WTC11 (cell line): ENCODE measurements at regions not wholly inside any gene's neighbourhood (a gene's known extent, or its start where the extent isn't known, plus 50 kb on each side); places are given as distances from the start of the nearest gene placed in this dataset.

Source experiments
- ATAC-seq: fragments of 200-7000 bp; cut with Tn5 transposase; 2 replicates; pipeline ENCODE4 v1.10.0; 2021; ENCODE audit warnings: mild to moderate bottlenecking, moderate library complexity
- CTCF ChIA-PET: fragments of 300-600 bp; sonication (Branson Sonifier 250); formaldehyde crosslinking; loops from one replicate; lab custom pipeline; 2021; ENCODE audit warnings: antibody characterized with exemption; lab: Charles Lee
- POLR2A ChIA-PET: fragments of 350-600 bp; sonication (Branson Sonifier 250); formaldehyde crosslinking; loops from one replicate; lab custom pipeline; 2021; ENCODE audit warnings: antibody characterized with exemption; lab: Charles Lee
- DNase-seq: peaks from one replicate; pipeline ENCODE4 v3.0.0; 2021; ENCODE audit warnings: low spot score
- H3K27ac Mint-ChIP-seq: 2 replicates; pipeline ENCODE4 v1.8.0; 2021; ENCODE audit warnings: mixed read lengths
- H3K27me3 Mint-ChIP-seq: 2 replicates; pipeline ENCODE4 v1.8.0; 2021; ENCODE audit warnings: low read depth, mild to moderate bottlenecking, moderate library complexity, mixed read lengths
- H3K36me3 Mint-ChIP-seq: 2 replicates; pipeline ENCODE4 v1.8.0; 2021; ENCODE audit warnings: mixed read lengths
- H3K4me1 Mint-ChIP-seq: 2 replicates; pipeline ENCODE4 v1.8.0; 2022; ENCODE audit warnings: mixed read lengths
- H3K4me3 Mint-ChIP-seq: 2 replicates; pipeline ENCODE4 v1.8.0; 2021; ENCODE audit warnings: mild to moderate bottlenecking, moderate library complexity, mixed read lengths
- H3K9me3 Mint-ChIP-seq: 2 replicates; pipeline ENCODE4 v1.8.0; 2021; ENCODE audit warnings: mixed read lengths
- CBFB ChIP-seq: sonication (generic); formaldehyde crosslinking; IDR thresholded peaks from 2 replicates; pipeline ENCODE4 v1.8.1; 2022; ENCODE audit warnings: mild to moderate bottlenecking, low read depth, missing genetic modification reagents
- CREB1 ChIP-seq: sonication (generic); formaldehyde crosslinking; IDR thresholded peaks from 2 replicates; pipeline ENCODE4 v1.8.0; 2023; ENCODE audit warnings: mild to moderate bottlenecking, missing genetic modification reagents
- E2F4 ChIP-seq: sonication (generic); formaldehyde crosslinking; IDR thresholded peaks from 2 replicates; pipeline ENCODE4 v1.8.1; 2022; ENCODE audit warnings: low read depth, mild to moderate bottlenecking, moderate library complexity, missing genetic modification reagents, borderline replicate concordance
- E2F5 ChIP-seq: sonication (generic); formaldehyde crosslinking; IDR thresholded peaks from 2 replicates; pipeline ENCODE4 v1.8.1; 2022; ENCODE audit warnings: mild to moderate bottlenecking, moderate library complexity, missing genetic modification reagents
- FOXJ3 ChIP-seq: sonication (generic); formaldehyde crosslinking; IDR thresholded peaks from 2 replicates; pipeline ENCODE4 v1.9.0; 2021; ENCODE audit warnings: missing genetic modification reagents, mild to moderate bottlenecking, borderline replicate concordance
- FOXK1 ChIP-seq: sonication (generic); formaldehyde crosslinking; IDR thresholded peaks from 2 replicates; pipeline ENCODE4 v1.8.0; 2022; ENCODE audit warnings: mild to moderate bottlenecking, moderate library complexity, missing genetic modification reagents
- GABPB1 ChIP-seq: sonication (generic); formaldehyde crosslinking; IDR thresholded peaks from 2 replicates; pipeline ENCODE4 v1.8.1; 2023; ENCODE audit warnings: mild to moderate bottlenecking, missing genetic modification reagents
- KAT7 ChIP-seq: sonication (generic); formaldehyde crosslinking; IDR thresholded peaks from 2 replicates; pipeline ENCODE4 v1.8.1; 2023; ENCODE audit warnings: missing genetic modification reagents, mild to moderate bottlenecking, borderline replicate concordance
- MXD4 ChIP-seq: fragments of 250-450 bp; sonication (Bioruptor Pico); IDR thresholded peaks from 2 replicates; pipeline ENCODE4 v1.8.0; 2021; ENCODE audit warnings: mild to moderate bottlenecking, moderate library complexity, borderline replicate concordance
- MYBL2 ChIP-seq: sonication (generic); formaldehyde crosslinking; IDR thresholded peaks from 2 replicates; pipeline ENCODE4 v1.8.1; 2023; ENCODE audit warnings: mild to moderate bottlenecking, moderate library complexity, missing genetic modification reagents
- NFATC4 ChIP-seq: fragments of 250-450 bp; sonication (Bioruptor Pico); IDR thresholded peaks from 2 replicates; pipeline ENCODE4 v1.9.0; 2021; ENCODE audit warnings: mild to moderate bottlenecking
- NR3C1 ChIP-seq: sonication (generic); formaldehyde crosslinking; conservative IDR thresholded peaks from 2 replicates; pipeline ENCODE4 v1.8.1; 2023; ENCODE audit warnings: low read depth, mild to moderate bottlenecking, missing genetic modification reagents
- PRDM15 ChIP-seq: sonication (generic); formaldehyde crosslinking; IDR thresholded peaks from 2 replicates; pipeline ENCODE4 v1.8.0; 2022; ENCODE audit warnings: missing genetic modification reagents
- TP53 ChIP-seq: sonication (generic); formaldehyde crosslinking; IDR thresholded peaks from 2 replicates; pipeline ENCODE4 v1.8.1; 2023; ENCODE audit warnings: mild to moderate bottlenecking, missing genetic modification reagents
- ZBTB21 ChIP-seq: sonication (generic); formaldehyde crosslinking; IDR thresholded peaks from 2 replicates; pipeline ENCODE4 v1.8.1; 2023; ENCODE audit warnings: mild to moderate bottlenecking, missing genetic modification reagents, borderline replicate concordance
- ZNF219 ChIP-seq: sonication (generic); formaldehyde crosslinking; IDR thresholded peaks from 2 replicates; pipeline ENCODE4 v1.8.0; 2023; ENCODE audit warnings: missing genetic modification reagents, mild to moderate bottlenecking, borderline replicate concordance
- ZSCAN18 ChIP-seq: fragments of 250-450 bp; sonication (Bioruptor Pico); IDR thresholded peaks from 2 replicates; pipeline ENCODE4 v2.1.2; 2022; ENCODE audit warnings: mild to moderate bottlenecking, moderate library complexity
- TF ChIP-seq, protein P1 (sequence below): sonication (generic); formaldehyde crosslinking; IDR thresholded peaks from 2 replicates; pipeline ENCODE4 v1.8.0; 2023; ENCODE audit warnings: mild to moderate bottlenecking, missing genetic modification reagents
- TF ChIP-seq, protein P2 (sequence below): fragments of 250-450 bp; sonication (Bioruptor Pico); IDR thresholded peaks from 2 replicates; pipeline ENCODE4 v1.8.0; 2021; ENCODE audit warnings: mild to moderate bottlenecking
- TF ChIP-seq, protein P3 (sequence below): sonication (generic); formaldehyde crosslinking; IDR thresholded peaks from 2 replicates; pipeline ENCODE4 v1.8.0; 2022; ENCODE audit warnings: mild to moderate bottlenecking, missing genetic modification reagents
- TF ChIP-seq, protein P4 (sequence below): sonication (generic); formaldehyde crosslinking; IDR thresholded peaks from 2 replicates; pipeline ENCODE4 v1.8.0; 2022; ENCODE audit warnings: mild to moderate bottlenecking, missing genetic modification reagents

DNA sequence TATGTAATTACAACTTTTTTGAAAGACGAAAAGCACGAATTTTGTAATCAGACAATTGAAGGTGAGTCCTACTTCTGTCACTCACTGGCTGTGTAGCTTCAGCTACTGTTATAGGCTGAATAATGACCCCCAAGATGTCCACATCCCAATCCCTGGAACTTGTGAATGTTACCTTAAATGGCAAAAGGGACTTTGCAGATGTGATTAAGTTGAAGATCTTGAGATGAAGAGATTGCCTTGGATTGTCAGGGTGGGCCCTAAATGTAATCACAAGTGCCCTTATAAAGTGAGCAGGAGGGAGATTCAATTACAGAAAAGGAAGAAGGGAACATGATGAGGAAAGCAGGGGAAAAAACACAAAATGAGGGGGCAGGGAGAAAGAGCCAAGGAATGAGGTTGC lies 326.2 kb upstream of the MSX2 start:
- CTCF ChIA-PET, result interaction anchor here (0.6 to 1.3 kb wide), 2 partner anchors 11 to 295 kb away, joined by 3 to 6 read pairs; no protein-coding TSS in a partner anchor

GRCh38 chr5:174399411-174399810 lies 325.0 kb upstream of the MSX2 start:
- H3K4me3 Mint-ChIP-seq, result no peak overlapping the region
- TF ChIP-seq FOXK1 (CRISPR knock-in tag), result no peak
- TF ChIP-seq, protein P1, sequence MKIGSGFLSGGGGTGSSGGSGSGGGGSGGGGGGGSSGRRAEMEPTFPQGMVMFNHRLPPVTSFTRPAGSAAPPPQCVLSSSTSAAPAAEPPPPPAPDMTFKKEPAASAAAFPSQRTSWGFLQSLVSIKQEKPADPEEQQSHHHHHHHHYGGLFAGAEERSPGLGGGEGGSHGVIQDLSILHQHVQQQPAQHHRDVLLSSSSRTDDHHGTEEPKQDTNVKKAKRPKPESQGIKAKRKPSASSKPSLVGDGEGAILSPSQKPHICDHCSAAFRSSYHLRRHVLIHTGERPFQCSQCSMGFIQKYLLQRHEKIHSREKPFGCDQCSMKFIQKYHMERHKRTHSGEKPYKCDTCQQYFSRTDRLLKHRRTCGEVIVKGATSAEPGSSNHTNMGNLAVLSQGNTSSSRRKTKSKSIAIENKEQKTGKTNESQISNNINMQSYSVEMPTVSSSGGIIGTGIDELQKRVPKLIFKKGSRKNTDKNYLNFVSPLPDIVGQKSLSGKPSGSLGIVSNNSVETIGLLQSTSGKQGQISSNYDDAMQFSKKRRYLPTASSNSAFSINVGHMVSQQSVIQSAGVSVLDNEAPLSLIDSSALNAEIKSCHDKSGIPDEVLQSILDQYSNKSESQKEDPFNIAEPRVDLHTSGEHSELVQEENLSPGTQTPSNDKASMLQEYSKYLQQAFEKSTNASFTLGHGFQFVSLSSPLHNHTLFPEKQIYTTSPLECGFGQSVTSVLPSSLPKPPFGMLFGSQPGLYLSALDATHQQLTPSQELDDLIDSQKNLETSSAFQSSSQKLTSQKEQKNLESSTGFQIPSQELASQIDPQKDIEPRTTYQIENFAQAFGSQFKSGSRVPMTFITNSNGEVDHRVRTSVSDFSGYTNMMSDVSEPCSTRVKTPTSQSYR, result no peak
- TF ChIP-seq PRDM15 (CRISPR knock-in tag), result no peak
- TF ChIP-seq, protein P2, sequence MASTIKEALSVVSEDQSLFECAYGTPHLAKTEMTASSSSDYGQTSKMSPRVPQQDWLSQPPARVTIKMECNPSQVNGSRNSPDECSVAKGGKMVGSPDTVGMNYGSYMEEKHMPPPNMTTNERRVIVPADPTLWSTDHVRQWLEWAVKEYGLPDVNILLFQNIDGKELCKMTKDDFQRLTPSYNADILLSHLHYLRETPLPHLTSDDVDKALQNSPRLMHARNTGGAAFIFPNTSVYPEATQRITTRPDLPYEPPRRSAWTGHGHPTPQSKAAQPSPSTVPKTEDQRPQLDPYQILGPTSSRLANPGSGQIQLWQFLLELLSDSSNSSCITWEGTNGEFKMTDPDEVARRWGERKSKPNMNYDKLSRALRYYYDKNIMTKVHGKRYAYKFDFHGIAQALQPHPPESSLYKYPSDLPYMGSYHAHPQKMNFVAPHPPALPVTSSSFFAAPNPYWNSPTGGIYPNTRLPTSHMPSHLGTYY (CRISPR knock-in tag), result no peak
- TF ChIP-seq, protein P3, sequence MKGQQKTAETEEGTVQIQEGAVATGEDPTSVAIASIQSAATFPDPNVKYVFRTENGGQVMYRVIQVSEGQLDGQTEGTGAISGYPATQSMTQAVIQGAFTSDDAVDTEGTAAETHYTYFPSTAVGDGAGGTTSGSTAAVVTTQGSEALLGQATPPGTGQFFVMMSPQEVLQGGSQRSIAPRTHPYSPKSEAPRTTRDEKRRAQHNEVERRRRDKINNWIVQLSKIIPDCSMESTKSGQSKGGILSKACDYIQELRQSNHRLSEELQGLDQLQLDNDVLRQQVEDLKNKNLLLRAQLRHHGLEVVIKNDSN (CRISPR knock-in tag), result no peak
- no peak for TF ChIP-seq MYBL2 (CRISPR knock-in tag)
- no peak for TF ChIP-seq TP53 (CRISPR knock-in tag)
- no peak for TF ChIP-seq E2F4 (CRISPR knock-in tag)
- no peak for TF ChIP-seq NFATC4
- no peak for TF ChIP-seq CBFB (CRISPR knock-in tag)
- no peak for TF ChIP-seq ZSCAN18
- no peak for TF ChIP-seq NR3C1 (CRISPR knock-in tag)
- TF ChIP-seq ZNF219 (CRISPR knock-in tag), result no peak
- TF ChIP-seq E2F5 (CRISPR knock-in tag), result no peak
- no peak for TF ChIP-seq MXD4 (CRISPR knock-in tag)
- no peak for TF ChIP-seq ZBTB21 (CRISPR knock-in tag)
- H3K4me1 Mint-ChIP-seq, result peaks cover 13% of the 10 kb centered on the region; the same call in 1 of the 2 replicates
- H3K27ac Mint-ChIP-seq, result no peak overlapping the region
- no peaks in the 10 kb centered on the region for H3K27me3 Mint-ChIP-seq
- POLR2A ChIA-PET, result no interaction called here
- DNase-seq (no peak), ATAC-seq (no peak)
- H3K9me3 Mint-ChIP-seq, result no peaks in the 10 kb centered on the region
- CTCF ChIA-PET, result interaction anchor here (0.8 to 1.3 kb wide), 2 partner anchors 10 to 55 kb away, joined by 3 to 6 read pairs; no protein-coding TSS in a partner anchor
- H3K36me3 Mint-ChIP-seq, result no peaks in the 10 kb centered on the region

More for the DNA sequence above, 326.2 kb upstream of the MSX2 start:
- Mint-ChIP-seq H3K9me3 (no peaks in the 10 kb centered on the region), H3K36me3 (no peaks in the 10 kb centered on the region), H3K4me3 (no peak overlapping the region), H3K4me1 (peaks cover 13% of the 10 kb centered on the region; the same call in 1 of the 2 replicates), H3K27me3 (no peaks in the 10 kb centered on the region), H3K27ac (no peak overlapping the region)
- POLR2A ChIA-PET, result interaction anchor here (0.6 kb wide), 1 partner anchor 388 kb away, joined by 3 read pairs; no protein-coding TSS in a partner anchor
- DNase-seq, result no peak
- TF ChIP-seq, protein P4, sequence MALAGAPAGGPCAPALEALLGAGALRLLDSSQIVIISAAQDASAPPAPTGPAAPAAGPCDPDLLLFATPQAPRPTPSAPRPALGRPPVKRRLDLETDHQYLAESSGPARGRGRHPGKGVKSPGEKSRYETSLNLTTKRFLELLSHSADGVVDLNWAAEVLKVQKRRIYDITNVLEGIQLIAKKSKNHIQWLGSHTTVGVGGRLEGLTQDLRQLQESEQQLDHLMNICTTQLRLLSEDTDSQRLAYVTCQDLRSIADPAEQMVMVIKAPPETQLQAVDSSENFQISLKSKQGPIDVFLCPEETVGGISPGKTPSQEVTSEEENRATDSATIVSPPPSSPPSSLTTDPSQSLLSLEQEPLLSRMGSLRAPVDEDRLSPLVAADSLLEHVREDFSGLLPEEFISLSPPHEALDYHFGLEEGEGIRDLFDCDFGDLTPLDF (CRISPR knock-in tag), result no peak
- no peak for TF ChIP-seq CREB1 (CRISPR knock-in tag)
- no peak for TF ChIP-seq GABPB1
- TF ChIP-seq KAT7 (CRISPR knock-in tag), result no peak
- TF ChIP-seq FOXJ3 (CRISPR knock-in tag), result no peak
- no peak for ATAC-seq
